GM21619 (cell line): ENCODE measurements at regions not wholly inside any gene's neighbourhood (a gene's known extent, or its start where the extent isn't known, plus 50 kb on each side); places are given as distances from the start of the nearest gene placed in this dataset.

ENCODE experiments used
- ATAC-seq: cut with Tn5 transposase; IDR thresholded peaks from one replicate; pipeline ENCODE4 v1.9.1; 2021; ENCODE audit not compliant: unreplicated experiment

DNA sequence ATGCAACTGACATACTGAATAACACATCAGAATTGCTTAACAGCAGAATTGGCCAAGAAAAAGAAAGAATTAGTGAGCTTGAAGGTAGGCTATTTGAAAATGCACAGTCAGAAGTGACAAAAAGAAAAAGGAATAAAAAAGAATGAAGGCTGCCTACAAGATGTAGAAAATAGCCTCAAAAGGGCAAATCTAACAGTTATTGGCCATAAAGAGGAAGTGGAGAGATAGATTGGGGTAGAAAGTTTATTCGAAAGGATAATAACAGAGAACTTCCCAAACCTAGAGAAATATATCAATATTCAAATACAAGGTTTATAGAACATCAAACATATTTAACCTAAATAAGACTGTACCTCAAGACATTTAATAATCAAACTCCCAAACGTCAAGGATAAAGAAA lies 67.5 kb downstream of the ATP6V1G3 start:
- ATAC-seq = no peak

DNA sequence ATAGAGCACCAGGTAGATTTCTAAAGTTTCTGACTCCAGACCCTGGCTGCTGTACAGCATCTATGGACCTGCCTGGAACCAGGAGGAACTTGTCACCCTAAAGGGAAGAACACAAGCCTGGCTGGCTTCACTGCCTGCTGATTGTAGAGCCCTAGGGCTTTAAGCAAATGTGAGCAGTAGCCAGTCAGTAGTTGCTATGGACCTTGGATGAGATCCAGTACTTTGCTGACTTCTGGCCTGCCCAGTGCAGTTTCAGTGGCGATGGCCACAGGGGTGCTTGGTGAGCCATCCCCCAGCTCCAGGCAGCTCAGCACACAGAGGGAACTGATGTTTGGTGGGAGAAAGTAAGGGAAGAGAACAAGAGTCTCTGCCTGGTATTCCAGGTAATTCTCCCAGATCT lies 68.4 kb downstream of the ATP6V1G3 start:
- ATAC-seq = no peak

DNA sequence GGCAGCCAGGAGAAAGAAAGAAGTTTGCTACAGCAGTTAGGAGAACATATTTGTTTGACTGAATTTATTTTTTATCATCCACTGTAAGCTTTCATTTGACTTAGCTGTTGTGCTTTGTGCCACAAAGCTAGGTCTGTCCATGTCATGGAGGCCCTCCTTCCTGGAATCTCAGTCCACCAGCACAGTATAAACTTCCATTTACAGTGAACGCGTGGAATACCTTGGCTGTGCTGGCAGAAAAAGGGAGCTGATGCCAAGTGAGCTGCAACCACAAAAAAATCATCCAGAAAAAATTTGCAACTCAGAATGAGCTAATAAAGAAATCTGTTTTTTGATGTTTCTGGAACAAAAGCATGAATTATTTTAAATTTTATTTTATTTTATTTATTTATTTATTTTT lies 72.6 kb downstream of the ATP6V1G3 start:
- no peak for ATAC-seq

DNA sequence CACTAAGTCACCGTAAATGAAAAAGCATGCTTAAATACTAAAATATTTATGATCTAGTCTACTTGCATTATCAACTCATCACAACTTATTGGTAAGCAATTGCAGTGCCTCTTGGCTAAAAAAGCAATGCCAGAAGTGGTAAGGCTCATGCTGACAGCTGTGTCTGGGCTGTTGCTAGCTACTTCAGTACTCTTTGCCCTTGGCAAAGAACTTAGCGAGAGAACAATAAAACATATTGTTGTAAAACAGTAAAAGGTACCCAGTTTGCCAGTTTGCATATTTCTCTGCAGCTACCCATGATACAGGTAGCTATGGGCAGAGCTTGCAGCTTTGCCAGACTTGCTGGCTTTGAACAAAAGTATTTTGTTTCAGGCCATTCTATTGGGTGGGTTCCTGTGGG lies 73.1 kb downstream of the ATP6V1G3 start:
- ATAC-seq = no peak

DNA sequence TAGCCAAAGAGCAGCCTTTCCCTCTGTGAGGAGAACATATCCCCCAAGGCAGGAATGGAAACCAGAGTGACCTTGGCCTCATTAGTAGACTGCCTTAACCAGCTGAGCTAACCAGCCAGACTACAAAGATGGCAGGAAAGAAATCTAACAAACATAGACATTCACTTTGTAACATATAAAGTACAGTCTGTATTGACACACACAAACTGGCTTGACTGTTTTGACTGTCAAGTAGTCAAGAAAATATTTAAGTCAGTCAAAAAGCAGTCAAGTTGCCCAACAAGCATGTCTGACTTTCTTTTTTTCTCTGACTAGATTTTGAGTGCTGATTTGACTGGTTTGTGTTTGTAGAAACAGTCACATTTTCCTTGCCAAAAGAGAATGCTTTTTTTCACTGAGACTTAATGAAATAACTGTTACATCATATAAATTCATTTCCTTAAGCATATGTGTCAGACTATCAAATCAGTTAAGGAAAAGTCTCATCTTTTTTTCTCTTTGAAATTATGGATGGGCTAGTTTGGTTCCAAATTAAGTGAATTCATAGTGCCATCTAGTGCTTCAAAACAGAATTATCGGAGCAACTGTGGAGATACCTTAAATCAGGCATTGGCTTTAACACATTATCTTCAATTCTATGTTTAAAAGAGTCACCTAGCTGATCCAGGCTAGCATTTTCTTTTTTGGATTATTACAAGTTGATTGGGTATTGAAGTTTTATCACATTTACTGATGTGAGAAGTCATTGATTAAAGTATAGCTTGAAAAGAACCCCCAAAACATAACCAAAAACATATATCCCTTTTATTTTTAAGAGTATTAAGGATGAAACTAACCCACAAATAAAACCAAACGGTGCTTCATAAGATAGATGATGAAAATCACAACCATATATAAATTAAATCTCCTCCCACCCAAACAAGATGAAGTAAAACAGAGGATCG lies 75.0 kb downstream of the ATP6V1G3 start:
- peak; percentile 65 for ATAC-seq

DNA sequence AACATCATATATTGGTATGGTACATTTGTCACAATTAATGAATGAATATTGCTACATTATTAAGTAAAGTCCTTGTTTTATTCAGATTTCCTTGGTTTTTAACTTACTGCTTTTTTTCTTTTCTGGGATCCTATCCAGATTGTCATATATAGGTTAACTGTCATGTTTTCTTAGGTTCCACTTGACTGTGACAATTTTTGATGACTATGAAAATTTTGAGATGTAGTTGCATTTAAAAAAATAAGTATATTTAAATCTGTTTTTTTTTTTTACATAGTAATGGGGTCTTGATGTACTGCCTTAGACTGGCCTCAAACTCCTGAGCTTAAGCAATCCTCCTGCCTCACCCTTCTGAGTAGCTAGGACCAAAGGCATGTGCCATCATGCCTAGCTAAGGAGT lies 76.8 kb downstream of the ATP6V1G3 start:
- ATAC-seq = no peak

DNA sequence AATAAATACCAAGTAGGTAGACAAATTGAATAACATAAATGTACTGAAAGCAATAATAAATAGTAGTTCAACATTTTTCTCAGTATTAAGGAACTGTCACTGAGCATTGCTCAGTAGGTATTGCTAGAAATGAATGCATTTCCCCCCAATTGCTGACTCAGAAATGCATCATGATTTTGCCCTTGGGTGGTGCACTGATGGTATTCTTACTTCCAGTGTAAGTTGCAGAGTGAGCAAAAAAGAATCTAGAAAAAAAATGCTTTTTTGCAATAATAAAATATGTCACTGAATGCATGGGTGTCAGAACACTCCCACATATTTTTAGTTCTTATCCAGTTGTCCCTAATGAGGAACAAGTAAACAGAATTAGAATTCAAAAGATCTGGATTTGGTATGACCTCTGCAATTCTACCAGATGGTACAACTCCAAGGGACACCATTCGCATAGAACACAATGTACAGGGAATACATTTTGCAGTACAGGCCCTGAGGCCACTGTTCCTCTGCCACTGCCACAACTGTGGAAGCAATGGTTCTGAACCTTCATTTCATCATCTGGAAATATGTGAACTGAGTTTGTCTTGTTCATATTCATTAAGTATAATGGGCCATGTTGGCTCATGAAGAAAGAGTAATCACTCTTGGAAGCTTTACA lies 78.0 kb downstream of the ATP6V1G3 start:
- ATAC-seq = no peak

DNA sequence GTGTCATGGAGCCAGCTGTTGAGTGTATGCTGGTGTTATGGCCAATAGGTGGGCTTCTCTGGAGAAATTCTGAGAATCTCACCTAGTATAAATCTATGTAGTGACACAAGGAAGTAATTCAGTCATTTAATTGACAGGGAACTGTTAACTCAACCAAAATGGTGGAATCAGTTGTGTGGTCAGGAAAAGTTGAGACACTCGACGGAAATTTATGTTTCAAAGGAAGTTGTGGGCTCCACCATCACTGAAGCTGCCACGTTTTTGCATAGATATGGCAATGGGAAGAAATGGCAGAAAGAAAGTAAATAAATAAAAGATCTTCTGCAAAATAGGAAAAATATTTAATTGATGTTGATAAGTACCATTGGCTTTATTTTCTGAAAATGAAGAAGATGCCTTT lies 84.5 kb downstream of the ATP6V1G3 start:
- no peak for ATAC-seq

DNA sequence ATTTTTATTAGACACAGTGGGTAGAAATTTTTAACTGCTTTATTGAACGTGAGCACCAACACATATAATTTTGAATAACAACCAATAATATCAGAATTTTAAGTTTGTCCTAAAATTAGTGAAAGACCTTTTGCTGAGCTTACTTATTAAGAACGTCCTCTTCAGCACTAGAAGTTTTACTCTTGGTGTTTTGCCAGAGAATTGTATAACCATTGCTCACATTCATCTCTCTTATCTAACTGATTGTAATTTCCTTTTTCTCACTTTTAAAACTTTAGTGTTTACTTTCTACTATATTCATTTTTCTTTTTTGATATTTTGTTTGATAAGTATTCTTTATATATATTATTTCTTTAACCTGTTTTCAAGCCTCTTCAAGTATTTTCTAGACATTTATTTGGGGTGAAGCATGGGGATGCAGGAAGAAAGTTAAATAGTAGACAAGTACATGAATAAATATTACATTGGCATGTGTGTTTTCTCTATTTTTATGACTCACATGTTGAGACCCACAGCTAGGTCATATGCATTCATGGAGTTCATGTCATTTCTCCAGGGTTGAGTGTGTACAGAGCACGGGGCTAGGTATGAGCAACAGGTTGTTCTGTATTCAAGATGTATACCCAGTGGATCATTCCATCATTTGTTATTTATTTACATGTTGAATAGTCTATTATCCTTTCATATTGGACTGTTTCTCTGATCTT lies 90.6 kb downstream of the ATP6V1G3 start:
- ATAC-seq = no peak

DNA sequence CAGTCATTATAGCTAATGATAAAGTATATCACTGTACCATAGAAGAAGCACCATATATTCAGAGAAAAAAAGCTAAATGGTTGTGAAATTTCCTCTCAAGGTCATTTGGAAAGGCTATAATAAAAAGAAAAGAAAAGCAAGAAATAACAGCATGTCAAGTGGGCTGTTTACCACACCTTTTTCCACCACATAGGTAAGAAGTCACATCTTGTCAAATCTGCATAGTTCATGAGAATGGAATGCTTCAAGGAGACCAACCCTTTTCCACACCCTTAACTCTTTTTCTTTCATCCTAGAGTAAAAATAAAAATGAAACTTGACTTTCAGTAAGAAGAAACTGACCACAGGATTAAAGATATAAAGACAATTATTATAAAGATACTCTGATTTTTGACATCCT lies 91.2 kb downstream of the ATP6V1G3 start:
- ATAC-seq = no peak

DNA sequence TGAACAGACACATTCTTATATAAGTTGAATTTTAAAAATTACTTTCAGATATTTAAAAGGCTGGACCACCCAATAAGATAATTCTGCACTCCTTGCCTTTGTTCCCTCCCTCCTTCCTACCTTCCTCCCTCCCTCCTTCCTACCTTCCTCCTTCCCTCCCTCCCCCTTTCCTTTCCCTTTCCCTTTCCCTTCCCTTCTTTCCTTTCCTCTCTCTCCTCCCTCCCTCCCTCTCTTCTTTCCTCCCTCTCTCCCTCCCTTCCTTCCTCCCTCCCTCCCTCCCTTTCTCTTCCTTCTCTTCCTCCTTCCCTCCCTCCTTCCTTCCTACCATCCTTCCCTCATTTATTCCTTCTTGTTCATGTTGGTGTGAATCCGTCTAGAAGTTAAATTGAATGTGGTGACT lies 93.0 kb downstream of the ATP6V1G3 start:
- no peak for ATAC-seq

DNA sequence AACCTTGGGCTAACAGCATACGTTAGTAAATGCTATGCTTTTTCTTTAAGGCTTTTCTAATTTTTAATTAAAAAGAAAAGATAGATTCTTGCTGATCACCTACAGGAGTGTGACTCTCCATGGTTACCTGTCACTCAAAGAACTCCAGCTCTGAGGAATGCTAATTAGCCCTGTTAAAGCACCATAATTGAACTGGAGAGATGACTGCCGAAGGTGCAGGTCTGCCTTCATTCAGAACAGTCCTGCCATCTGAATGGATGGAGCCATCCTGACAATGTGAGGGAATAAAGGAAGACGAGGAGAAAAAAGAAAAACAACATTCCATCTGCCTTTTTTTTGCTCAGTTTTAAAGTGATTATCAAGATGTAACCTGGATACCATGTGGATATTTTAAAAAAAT lies 94.6 kb downstream of the ATP6V1G3 start:
- ATAC-seq = no peak

DNA sequence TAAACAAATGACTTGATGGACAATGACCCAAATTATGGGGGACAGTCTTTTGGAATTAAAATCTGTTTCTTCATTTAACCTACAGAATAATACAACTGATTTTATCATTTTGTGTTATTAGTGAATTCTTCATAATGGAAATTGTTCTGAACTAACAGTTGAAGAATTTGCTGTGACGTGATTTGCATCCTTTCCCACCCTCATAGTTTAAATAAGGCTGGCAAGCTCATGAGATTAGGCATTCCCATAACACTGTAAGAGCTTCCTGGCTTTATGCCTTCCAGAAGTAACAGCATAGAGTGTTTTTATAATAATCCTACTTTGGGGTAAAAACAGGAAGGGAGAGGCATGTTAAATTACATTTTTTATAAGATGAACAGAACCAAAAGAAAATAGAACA lies 95.7 kb downstream of the ATP6V1G3 start:
- no peak for ATAC-seq

DNA sequence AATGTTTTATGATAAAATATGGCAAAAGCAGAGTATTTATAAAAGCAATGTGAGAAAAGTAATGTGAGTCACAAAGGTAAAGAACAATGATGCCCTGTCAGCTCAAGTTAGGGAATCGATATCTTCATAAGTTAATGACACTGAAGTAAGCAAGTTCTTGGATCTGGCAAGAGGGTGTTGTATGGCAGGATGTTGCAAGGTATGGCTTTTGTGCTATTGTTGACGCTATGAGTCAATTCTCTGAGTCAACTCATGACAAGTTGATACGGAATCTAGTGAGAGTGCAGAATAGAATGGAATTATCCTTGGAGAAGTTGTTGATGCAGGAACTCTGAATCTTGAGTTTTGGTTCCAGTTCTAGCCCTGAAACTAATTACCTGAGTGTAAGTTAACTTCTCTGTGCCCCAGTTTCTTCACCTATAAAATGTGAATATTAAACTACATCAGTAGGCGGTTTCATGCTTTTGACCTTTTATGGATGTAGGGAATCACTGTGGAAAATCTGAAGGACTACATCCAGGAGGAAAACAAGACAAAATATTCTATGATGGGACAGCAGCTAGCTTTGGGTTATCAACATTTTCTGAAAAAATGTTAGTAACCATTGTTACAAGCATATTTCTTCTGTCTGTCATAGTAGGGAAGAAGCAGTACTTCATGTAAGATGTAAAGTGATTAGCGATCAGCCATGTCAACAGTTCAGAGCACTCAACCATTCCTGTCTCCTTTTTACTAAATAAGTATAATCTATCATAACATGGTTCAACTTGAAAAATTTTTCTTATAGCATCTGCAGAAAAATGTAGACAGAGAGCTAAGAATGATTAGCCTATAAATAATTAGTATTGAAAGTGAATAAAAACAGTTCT lies 96.9 kb downstream of the ATP6V1G3 start:
- ATAC-seq = no peak

DNA sequence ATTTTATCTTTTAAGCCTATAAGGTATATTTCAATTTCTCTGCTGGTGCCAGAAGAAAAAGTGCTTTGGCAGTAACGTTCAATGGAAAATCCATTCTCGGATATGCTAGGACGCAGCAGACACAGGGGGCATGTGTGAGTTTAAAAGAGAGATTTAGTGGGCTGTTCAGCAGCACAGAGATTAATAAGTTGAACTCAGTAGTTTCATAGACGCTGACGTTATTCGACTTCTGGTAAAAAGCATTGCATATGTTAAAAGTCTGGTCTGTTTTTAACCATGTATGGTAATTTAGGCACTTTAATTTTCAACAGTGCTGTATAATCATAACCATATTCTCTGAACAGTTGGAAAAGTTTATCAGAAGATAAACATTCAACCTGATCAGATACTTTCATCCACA lies 99.6 kb downstream of the ATP6V1G3 start:
- ATAC-seq = no peak

DNA sequence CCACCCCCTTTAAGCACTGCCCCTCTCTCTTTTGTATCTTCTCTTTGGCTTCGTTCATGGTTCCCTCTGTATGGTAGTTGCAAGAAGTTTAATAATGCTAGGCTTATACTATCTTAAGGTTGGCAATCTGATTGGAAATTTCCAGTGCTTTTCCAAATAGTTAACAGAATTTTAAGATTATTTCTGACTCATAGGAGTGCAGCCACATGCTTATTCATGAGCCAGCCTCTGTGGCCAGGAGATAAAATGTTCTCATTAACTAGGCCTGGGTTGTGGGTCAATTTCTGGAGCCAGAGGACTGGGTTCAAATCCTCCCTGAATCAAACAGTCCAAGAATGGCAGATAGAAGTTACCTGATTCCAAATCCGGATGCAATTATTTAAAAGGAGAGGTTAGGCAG lies 103.1 kb downstream of the ATP6V1G3 start:
- ATAC-seq = no peak

DNA sequence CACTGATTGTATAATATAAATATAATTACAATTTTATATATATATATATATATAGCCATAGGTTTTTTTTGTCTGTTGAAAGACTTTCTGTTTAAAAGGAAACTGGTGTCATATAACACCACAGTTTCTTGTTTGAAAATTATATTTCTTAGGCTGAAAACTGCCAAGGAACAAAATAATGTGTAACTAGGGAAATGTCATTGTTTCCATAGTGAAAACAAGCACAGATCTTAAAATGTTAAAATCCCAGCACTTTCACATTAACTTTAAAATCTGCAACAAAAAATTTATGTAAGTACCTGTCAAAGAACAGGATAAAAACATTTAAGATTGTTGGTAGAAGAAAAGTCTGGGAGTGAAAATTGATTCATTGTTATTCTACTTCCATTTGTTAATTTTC lies 104.2 kb downstream of the ATP6V1G3 start:
- ATAC-seq = no peak

DNA sequence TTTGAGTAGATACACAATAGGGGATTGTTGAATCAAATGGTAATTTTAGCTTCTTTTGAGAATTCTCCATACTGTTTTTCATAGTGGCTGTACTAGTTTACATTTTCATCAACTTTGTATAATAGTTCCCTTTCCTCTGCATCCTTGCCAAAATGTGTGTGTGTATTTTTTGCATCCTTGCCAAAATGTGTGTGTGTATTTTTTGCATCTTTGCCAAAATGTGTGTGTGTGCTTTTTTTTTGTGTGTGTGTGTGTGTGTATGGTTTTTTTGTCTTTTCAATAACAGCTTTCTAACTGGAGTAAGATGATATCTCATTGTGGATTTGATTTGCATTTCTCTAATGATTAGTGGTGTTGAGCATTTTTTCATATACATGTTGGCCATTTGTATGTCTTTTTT lies 105.4 kb downstream of the ATP6V1G3 start:
- no peak for ATAC-seq

DNA sequence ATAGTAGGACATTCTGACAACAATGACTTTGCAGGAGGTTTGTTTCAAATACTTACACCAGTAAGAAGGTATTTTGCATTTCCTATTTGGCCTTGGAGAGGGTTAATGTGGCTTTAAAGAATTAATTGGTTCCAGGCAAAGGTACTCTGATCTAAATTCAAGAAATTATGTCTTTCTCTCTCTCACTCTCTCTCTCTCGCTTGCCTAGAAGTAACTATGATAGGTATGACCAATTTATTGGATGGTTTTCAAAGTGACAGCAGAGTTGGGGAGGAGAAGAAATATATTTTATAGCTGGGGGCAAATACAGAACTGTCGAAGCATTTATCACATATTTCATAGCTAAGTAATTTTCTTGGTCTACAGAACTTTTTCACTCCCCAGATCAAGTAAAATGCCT lies 116.0 kb downstream of the ATP6V1G3 start:
- ATAC-seq = no peak

DNA sequence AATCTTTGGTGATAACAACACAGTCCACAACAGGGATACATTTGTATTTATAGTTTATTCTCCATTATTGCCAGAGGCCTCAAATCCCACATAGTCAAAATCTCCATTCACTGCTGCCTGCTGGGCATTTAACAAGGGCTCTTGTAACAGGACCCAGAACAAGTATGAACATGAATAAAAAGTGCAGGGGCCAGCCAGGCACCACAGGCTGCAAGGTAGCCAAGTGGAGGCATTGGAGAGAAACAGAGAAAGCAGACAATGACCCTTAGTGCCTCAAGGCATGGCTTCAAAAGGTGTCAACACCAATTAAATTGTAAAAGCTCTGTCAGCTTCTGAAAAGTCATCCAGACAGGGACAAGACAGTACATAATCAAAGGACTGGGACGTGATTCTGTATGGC lies 116.8 kb downstream of the ATP6V1G3 start:
- no peak for ATAC-seq

DNA sequence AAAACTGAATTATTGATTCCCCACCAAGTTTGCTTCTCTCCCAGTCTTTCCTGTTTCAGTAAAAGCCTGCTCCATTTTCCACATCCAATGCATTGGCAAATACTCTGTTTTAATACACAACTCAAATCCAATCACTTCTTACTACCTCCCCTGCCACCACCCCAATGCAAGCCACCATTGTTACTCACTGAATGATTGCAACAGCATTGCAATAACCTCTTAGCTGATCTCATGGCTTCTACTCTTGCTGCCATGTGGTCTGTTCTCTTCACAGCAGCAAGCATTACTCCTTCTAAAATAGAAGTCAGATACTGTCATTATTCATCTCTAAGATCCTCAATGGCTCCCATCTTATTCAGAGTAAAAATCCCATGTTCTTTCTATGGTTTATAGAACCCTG lies 123.4 kb downstream of the ATP6V1G3 start:
- no peak for ATAC-seq
